ENCODE measurements at regions not wholly inside any gene's neighbourhood (a gene's known extent, or its start where the extent isn't known, plus 50 kb on each side); places are given as distances from the start of the nearest gene placed in this dataset.

DNA sequence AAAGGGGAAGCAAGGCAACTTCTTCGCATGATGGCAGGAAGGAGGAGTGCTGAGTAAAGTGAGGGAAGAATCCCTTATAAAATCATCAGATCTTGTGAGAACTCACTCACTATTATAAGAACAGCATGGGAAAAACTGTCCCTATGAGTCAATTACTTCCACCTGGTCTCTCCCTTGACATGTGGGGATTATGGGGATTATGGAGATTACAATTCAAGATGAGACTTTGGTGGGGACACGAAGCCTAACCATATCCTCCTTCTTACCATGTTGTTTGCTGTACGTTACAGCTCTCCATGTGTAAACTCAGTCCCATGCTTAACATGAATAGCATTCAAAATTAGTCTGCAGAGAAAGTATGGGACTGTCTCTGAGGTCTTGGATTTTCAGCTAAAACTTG, 1096.8 kb upstream of the ACVR2A start:
- Histone ChIP-seq H3K9me3 (no peaks in the 10 kb centered on the region), H3K27ac (no peak overlapping the region), H3K36me3 (no peaks in the 10 kb centered on the region), H3K4me1 (no peaks in the 10 kb centered on the region), H3K27me3 (no peaks in the 10 kb centered on the region), H3K4me3 (no peak overlapping the region)
- no peak for DNase-seq
- TF ChIP-seq, protein P1, sequence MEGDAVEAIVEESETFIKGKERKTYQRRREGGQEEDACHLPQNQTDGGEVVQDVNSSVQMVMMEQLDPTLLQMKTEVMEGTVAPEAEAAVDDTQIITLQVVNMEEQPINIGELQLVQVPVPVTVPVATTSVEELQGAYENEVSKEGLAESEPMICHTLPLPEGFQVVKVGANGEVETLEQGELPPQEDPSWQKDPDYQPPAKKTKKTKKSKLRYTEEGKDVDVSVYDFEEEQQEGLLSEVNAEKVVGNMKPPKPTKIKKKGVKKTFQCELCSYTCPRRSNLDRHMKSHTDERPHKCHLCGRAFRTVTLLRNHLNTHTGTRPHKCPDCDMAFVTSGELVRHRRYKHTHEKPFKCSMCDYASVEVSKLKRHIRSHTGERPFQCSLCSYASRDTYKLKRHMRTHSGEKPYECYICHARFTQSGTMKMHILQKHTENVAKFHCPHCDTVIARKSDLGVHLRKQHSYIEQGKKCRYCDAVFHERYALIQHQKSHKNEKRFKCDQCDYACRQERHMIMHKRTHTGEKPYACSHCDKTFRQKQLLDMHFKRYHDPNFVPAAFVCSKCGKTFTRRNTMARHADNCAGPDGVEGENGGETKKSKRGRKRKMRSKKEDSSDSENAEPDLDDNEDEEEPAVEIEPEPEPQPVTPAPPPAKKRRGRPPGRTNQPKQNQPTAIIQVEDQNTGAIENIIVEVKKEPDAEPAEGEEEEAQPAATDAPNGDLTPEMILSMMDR (IDR thresholded peaks at IDR 0.05) = no peak
- no peak for TF ChIP-seq POLR2A (IDR thresholded peaks at IDR 0.05)
- intact Hi-C loops (cut with DNase I; ENCODE audit: low total_unique reads) = no loop called here

DNA sequence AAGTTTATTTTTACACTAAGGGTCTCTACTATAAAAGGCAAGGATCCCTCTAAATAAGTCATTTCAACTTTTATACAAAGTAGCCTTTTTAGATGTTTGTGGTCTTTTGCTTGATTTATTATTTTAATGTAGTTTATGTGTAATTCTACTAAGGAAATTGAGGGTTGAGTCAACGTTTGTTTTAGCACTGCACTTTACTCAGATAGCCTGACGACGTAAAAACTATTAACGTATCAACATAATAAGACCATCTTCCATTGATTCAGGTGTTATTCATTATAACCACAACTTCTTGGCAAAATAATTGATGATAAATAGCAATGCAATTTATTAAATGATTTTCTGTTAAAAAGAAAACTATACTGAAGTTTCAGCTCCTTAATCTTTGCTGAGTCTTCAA, 1103.6 kb upstream of the ACVR2A start:
- DNase-seq = no peak
- Histone ChIP-seq H3K36me3 (no peaks in the 10 kb centered on the region), H3K9me3 (no peaks in the 10 kb centered on the region), H3K4me1 (no peaks in the 10 kb centered on the region), H3K27me3 (no peaks in the 10 kb centered on the region), H3K4me3 (no peak overlapping the region), H3K27ac (no peak overlapping the region)
- TF ChIP-seq, protein P1 (IDR thresholded peaks at IDR 0.05) = no peak
- TF ChIP-seq POLR2A (IDR thresholded peaks at IDR 0.05) = no peak
- intact Hi-C loops (cut with DNase I; ENCODE audit: low total_unique reads) = no loop called here

DNA sequence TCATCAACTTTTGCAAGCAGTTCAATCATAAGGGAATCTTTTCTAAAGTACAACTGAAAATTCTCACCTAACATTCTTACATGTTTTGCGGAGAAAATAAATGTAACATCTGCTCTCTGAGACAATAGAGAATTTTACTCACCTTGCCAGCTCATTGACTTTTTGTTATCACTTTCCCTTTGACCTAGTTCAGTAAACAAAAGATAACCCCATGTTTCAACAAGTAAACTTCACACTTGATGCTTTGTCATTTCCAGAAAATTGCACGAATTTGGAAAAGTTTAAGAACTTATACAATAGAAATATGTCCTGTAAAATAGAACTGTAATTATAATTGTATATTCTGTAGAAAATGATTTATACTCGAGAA, 1110.0 kb upstream of the ACVR2A start:
- intact Hi-C loops (cut with DNase I; ENCODE audit: low total_unique reads) = no loop called here
- TF ChIP-seq POLR2A (IDR thresholded peaks at IDR 0.05) = no peak
- TF ChIP-seq, protein P1 (IDR thresholded peaks at IDR 0.05) = no peak

DNA sequence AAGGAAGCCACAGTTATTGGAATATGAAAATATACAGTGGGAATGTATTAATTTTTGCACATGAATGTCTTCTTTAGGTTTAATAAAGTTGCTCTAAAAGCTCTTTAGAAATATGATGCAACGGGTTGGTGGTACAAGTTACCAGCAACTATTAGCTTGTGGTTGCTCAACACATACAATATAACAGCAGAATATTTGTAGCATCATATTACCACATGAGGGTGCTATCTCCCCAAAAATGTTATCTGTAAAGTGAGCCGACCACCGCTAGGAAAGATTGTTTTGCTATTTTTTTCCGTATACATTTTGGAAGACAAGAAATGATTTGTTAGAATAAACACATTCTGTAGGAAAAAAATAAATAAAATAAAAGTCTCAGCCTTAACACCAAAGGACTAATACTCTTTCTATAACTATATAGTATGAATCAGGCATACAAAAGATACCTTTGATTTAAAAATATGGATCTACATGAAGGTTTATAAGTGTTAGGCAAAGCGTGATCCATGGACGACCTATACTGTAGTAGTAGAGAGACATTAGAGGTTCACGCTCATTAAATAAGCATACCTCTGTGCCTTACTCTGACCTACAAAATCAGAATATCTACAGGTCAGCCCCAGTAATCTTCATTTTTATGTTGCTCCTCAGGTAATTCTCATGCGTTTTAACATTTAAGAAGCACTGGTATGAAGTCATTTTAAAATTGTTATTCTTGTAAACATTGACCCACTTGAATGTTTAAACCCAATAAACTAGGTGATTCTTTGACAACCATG, 1110.6 kb upstream of the ACVR2A start:
- no peak overlapping the region for H3K27ac ChIP-seq
- H3K9me3 ChIP-seq = no peaks in the 10 kb centered on the region
- DNase-seq = no peak
- intact Hi-C loops (cut with DNase I; ENCODE audit: low total_unique reads) = no loop called here
- H3K4me1 ChIP-seq = no peaks in the 10 kb centered on the region
- TF ChIP-seq, protein P1 (IDR thresholded peaks at IDR 0.05) = peak; percentile 36 to 58 (median 51)
- no peak for TF ChIP-seq POLR2A (IDR thresholded peaks at IDR 0.05)
- H3K36me3 ChIP-seq = no peaks in the 10 kb centered on the region
- H3K4me3 ChIP-seq = no peak overlapping the region
- H3K27me3 ChIP-seq = no peaks in the 10 kb centered on the region

More for the DNA sequence above, 1110.0 kb upstream of the ACVR2A start:
- H3K9me3 ChIP-seq = no peaks in the 10 kb centered on the region
- H3K27ac ChIP-seq = no peak overlapping the region
- H3K4me1 ChIP-seq = no peaks in the 10 kb centered on the region
- no peak overlapping the region for H3K4me3 ChIP-seq
- no peaks in the 10 kb centered on the region for H3K27me3 ChIP-seq
- H3K36me3 ChIP-seq = no peaks in the 10 kb centered on the region
- no peak for DNase-seq

- no peak for DNase-seq
- no peak overlapping the region for H3K4me3 ChIP-seq
- TF ChIP-seq, protein P1 (IDR thresholded peaks at IDR 0.05) = no peak
- no peak for TF ChIP-seq POLR2A (IDR thresholded peaks at IDR 0.05)
- no peaks in the 10 kb centered on the region for H3K27me3 ChIP-seq
- intact Hi-C loops (cut with DNase I; ENCODE audit: low total_unique reads) = no loop called here
- no peak overlapping the region for H3K27ac ChIP-seq
- H3K9me3 ChIP-seq = no peaks in the 10 kb centered on the region
- H3K36me3 ChIP-seq = no peaks in the 10 kb centered on the region
- no peaks in the 10 kb centered on the region for H3K4me1 ChIP-seq
Observed at GRCh38 chr2:146730882-146731281, 1113.9 kb upstream of the ACVR2A start.

All from uterus (tissue), 3 donors.